A204.1 (cell line): ENCODE measurements at regions not wholly inside any gene's neighbourhood (a gene's known extent, or its start where the extent isn't known, plus 50 kb on each side); places are given as distances from the start of the nearest gene placed in this dataset.
"Not testable (repeated sequence)": the region's sequence is repeated elsewhere in the genome, so short reads cannot be mapped to it uniquely, and the experiment has no call there.

Experiments used
- FAIRE-seq: peaks from 2 replicates; lab custom pipeline; 2012; peaks lifted over from hg19 to GRCh38; lab: Jason Lieb, UNC

DNA sequence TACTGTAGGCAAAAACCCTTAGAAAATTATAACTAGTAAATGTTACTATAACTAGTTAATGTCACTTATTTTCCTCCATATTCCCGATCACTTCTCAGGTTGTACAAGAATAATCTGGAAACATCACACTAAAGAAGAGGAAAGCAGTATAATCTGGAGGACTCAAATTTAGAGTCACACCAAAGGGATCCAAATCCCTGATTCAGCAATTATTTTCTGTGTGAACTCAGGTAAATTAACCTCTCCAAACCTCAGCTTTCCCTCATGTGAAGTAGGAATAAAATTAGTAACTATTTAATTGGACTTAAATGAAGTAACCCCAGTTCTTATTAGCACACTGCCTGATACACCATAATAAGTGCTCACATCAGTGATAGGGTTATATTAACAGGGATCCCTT, 170.1 kb upstream of the NECTIN3 start:
- FAIRE-seq, result no peak

DNA sequence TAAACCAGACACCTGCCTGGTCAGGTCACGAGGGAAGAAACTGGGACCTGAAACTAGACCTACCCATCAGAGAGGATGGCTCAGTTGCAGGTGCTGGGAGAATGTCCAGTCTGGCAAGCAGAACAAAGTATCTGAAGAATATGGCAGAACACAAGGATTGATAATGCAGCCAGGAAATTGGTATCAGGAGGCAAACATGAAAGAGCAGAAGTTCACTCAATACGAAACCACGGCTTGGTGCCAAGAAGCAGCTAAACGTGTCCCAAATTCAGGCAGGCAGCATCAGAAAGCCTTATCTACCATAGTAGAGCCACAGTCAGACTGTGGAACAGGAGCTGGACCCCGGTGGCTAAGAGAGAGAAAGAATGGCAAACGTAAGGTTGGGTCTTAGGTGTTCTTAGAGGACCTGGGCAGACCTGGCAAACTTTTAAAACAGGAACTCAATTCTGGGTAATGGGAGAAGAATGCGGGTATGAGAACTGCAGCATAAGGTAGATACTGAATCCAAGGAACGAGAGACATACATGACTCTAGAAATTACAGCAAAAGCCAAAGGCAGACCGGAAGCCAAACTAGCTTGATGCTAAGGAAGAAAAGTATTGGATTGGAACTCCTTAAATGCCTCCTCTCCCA, 169.0 kb upstream of the NECTIN3 start:
- FAIRE-seq, result no peak

DNA sequence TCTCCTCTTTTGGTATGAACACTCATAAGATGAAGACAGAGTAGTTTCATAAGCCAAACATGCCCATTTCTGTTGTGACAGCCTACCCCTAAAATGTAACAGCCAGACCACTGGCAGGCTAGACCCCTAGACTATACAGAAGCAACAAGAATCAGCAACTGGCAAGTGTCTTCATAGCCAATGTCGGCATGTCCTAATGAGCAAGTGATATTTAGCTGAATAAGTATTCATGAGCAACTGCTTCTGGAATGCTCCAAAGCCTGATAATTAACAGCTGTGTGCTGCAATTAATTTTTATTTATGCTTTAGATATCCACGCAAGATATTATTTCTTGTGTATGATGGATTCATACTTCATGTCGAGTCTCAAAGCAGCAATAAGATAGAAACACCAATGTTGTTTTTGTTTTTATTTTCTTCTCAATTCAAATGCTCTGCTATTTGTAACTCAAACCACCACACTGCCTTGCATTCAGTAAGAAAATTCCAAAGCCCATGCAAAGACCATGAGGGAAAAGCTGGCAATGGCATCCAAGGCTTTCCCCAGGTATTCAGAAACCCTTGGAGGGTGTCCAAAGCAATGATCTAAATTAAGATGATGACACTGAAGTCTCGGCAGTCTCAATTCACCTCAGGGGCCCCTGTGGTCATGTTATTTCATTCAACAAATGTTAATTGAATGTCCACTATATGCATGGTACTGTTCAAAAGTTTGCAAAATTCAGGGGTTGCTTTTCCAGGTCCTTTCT, 167.7 kb upstream of the NECTIN3 start:
- no peak for FAIRE-seq

DNA sequence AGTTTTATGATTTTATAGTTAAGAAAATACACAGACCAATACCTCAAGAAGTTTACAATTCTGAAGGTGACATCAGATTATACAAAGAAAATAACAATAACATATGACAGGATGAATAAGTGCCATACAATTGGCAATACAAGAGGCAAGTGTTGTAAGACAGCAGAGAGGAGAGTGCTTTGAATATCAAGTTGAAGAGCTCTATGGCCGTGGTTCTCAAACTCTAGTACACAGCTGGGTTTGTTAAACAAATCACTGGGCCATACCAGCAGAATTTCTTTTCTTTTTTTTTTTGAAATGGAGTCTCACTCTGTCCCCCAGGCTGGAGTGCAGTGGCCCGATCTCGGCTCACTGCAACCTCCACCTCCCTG, 167.1 kb upstream of the NECTIN3 start:
- no peak for FAIRE-seq

DNA sequence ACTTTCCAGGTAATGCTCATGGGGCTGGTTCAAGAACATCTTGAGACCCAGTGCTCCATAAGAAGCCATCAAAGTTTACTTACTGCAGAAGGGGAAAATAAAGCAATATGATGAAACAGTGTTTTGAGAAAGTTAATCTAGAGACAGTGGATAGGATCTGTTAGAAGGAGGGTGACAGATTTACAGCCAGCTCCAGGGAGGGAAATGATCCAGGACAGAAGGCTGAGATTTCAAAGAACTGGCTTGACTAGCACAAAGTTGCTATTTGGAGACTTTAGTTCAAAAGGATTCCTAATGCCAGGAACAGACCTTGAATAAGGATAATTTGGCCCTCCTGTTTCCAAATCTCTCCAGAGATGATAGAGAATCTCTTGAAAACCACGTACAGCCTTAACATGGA, 166.5 kb upstream of the NECTIN3 start:
- no peak for FAIRE-seq

DNA sequence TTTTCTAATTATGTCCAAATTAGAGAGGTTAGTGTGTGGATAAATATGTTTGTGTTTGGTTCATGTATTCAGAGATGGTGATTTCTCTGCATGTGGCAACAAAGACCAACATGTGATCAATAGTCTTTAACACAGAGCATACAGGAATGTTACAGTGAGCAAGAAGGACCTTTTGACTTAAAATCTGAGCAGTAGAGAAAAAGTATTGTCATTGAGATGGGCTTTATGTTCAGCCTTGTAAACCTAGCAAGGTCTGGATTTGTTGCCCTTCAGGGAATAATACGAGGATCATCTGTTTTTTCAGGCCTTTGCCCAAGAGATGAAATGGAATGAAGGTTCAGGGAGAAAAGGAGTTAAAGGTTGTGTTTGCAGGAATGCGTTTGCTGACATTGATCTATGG, 161.8 kb upstream of the NECTIN3 start:
- no peak for FAIRE-seq

DNA sequence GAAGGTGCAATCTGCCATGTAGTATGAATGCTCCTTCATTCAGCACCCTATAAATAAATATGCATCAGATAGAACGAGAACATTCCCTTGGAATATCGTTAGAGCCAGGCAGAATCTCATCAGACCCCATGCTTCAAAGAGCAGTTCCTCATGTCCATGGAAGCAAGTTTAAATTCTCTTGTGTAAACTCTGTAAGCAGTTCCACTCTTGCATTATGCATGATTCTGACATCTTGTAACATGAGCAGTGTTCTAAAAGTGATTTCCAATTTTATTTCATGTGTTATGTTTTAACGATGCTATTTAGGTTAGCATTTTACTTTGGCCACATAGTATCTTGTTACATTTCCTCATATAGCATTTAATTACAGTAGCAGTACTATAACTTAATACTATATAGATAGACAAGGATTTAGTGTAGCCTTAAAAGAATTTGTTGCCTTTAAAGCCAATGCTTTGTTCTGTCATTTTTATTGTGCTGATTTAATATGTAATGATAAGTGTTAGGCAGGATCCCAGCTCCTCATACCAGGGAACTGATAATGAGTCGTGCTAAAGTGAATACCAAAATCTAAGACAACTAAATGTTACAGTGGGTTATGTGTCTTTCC, 161.2 kb upstream of the NECTIN3 start:
- FAIRE-seq, result no peak

DNA sequence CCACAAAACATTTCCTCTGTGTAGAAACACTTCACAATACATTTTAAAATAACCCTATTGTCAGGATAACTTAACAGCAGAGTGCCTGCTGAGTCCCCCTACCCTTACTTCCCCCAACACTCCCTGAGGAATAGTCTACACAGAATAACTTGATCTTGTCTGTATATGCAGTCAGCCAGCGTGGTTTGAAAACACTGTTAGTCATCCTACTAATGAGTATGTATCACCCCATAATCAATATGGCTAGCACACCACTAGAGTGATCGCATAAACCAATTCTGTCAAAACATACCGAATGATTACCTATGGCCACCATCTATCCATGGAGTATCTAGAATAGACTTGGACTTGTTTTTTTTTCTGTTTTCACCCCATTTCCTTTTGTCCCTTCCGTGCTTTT, 152.7 kb upstream of the NECTIN3 start:
- no peak for FAIRE-seq

DNA sequence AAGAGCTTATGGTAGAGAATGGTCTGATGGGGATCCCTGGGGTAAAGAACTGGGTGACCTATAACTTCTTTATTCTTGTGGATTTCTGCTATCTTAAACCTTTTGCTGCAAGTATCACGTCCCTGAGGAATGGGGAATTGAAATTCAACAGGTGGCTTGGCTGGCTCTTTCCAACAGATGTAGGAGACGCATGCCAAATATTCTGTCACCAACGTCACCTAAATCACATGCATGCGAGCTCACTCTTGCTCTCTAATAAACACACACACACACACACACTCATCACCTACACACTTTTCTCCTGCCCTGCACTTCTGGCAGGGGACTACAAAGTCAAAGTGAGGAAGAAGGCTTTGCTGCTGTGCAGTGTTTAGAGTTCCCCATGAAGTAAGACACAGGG, 145.8 kb upstream of the NECTIN3 start:
- FAIRE-seq, result no peak

DNA sequence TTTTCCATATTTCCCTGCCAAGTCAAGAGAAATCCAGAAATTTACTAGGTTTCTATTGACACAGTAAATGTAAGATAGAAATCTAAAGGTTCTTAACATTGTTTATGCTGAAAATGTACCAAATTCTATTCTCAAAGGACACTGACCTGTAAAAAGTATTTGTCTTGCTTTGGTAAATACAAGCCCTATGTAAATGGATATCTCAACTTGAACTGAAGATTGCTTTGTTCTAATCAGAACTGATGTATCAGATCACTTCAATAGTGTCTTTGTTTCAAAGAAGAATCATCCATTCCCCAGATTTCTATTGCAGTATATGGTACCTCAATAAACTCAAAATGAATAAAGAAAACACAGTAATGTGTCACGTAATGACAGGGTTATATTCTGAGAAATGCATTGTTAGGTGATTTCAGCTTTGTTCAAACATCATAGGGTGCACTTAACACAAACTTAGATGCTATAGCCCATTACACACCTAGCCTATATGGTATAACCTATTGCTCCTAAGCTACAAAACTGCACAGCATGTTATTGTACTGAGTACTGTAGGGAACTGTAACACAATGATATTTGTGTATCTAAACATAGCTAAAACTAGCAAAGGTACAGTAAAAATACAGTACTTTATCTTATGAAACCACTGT, 143.5 kb upstream of the NECTIN3 start:
- no peak for FAIRE-seq

DNA sequence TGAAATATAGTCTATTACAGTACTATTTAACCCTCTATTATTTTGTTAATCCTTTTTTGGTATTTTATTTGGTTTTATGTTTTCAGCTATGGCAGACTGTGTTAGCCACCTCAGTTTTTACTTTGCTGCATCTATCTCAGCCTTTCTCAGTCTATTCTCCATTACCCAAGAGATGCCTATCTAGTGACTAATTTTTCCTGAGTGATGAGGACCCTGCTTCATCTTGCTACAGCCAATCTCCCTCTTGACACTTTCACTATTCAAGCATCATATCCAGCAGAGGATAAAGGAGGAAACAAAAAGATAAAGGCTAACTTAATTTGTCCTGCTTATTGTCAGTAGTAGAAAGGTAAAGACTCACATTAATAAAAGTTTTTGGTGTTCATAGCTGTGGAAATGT, 141.8 kb upstream of the NECTIN3 start:
- no peak for FAIRE-seq

DNA sequence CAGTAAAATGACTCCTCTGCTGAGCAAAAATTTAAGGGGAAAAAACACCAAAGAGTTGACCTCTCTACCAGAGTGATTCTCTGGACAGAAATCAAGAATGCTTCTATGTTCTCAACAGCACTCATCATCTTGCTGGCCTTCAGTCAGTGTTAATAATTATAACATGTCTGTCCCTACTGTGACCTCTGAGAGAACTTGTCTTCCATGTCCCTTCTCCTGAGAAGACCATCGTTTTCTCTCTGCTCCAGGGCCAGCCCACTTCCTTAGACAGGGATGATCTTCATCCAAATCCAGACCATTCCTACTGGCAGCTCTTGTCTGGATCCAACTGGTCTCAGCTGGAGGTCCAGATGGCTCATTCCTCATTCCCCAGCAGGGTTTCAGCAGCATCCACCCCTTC, 139.0 kb upstream of the NECTIN3 start:
- no peak for FAIRE-seq

DNA sequence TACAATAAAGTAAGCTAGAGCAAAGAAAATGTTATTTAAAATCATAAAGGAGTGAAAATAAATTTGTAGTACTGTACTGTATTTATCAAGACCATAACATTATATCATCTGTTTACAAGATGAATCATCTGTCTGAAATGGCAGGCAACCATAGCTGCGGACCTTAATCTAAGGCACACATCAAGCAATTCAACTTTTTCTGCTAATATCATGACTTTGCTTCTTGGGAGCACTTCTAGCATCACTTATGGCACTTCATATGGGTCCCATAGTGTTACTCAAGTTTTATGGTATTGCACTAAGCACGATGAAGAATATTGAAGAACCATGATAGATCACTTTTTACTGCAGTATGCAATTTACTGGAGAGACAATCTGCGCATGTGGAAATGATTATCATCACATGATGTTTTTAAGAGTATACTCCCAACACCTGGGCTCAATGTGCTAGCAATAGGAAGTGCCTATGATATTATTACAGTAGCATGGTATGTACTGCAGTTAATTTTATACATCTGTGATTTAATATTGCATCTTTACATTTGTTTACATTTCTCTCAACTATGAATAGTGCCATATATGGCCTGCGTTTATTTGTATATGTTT, 137.7 kb upstream of the NECTIN3 start:
- FAIRE-seq, result no peak

DNA sequence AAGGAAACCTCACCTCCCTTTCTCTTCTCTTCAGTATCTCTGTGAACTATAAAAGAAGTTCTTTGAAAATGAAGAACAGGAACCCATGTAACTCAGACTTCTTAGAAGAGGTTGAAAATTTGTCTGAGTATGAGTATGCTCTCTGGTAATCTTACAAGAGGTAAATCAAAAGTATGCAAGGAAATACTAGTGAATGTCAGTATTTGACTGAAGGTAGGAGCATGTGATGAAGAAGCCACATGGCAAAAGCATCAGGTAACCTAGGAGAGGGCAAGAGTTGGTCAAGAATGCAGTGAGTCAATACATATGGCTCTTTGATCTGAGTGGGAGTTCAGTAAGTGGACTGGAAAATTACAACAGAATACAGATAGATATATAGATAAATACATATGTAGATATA, 133.0 kb upstream of the NECTIN3 start:
- no peak for FAIRE-seq

DNA sequence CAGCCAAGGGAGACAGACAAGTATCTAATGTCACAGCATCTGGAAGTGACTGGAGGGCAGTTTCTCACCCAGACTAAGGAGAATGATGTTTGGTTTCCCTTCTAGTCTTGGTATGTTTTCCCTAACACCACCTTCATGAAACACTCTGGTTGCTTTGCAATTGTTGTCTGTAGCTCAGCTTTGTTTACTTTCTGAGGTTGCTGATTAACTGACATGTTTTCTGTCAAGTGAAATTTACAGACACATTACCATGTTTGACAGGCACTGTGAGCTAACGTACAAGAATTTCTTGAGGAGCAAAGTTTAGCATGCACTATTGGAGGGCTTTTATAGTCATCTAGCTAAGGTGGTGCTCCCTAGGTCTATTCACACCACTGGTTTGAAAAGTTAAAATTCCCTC, 131.6 kb upstream of the NECTIN3 start:
- no peak for FAIRE-seq

DNA sequence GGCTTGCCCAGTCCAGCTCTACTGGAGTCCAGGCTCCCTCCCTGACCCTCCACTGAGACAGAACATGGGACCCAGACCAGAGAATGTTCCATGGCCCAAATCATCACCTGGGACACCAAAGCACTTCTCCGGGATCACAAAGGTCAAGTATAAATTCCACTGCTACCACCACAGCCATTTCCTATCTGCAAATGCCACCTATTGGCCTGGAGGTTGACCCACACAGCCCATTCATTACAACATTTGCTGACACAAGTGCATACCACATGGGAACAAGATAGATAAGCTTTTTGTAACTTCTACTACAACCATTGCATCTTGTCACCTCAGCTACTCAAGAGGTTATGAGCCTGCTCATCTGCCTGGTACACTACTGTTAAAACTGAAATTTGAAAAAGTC, 126.8 kb upstream of the NECTIN3 start:
- FAIRE-seq, result no peak

DNA sequence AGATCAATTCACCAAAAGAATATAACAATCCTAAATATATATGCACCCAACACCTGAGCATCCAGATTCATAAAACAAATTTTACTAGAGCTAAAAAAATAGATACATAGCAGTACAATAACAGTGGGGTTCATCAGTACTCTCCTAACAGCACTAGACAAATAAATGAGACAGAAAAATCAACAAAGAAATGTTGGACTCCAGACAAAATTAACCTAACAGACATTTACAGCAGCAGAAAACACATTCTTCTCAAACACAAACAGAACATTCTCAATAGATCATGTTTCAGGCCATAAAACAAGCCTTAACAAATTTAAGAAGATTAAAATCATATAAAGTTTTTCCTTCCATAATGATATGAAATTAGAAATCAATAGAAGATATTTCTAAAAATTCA, 124.8 kb upstream of the NECTIN3 start:
- no peak for FAIRE-seq

DNA sequence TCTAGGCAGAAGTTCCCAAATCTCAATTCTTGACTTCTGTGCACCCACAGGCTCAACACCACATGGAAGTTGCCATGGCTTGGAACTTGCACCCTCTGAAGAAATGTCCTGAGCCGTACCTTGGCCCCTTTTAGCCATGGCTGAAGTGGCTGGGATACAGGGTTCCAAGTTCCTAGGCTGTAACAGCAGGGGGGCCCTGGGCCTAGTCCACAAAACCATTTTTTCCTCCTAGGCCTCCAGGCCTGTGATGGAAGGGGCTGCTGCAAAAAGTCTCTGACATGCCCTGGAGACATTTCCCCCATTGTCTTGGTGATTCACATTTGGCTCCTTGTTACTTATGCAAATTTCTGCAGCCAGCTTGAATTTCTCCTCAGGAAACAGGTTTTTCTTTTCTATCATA, 122.4 kb upstream of the NECTIN3 start:
- FAIRE-seq, result not testable (repeated sequence)

DNA sequence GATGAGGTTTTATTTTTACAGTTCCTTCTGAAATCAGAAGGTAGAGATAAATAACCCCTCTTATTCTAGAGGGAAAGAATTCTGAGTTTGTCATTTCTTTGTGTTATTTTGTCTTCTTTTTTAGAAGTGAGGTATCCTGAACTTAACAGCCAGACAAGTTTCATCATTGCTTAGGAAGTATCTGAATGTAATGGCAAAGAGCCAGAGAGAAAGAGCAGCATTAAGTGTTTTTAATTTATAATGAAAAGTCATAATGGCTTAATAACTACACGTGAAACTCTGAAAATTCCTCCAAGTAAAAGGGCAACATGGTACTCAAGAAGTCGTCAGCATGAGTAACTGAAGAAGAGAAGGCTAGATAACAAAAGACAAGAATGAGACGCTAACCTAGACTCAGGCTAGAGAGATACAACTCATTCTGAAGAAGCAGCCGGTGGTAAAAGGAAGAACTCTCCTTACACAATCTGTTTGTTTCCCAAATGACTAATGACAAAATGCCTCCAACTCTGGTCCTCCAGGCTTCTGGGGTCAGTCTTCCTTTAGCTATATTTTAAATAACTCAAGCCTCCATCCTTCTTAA, 116.2 kb upstream of the NECTIN3 start:
- no peak for FAIRE-seq

DNA sequence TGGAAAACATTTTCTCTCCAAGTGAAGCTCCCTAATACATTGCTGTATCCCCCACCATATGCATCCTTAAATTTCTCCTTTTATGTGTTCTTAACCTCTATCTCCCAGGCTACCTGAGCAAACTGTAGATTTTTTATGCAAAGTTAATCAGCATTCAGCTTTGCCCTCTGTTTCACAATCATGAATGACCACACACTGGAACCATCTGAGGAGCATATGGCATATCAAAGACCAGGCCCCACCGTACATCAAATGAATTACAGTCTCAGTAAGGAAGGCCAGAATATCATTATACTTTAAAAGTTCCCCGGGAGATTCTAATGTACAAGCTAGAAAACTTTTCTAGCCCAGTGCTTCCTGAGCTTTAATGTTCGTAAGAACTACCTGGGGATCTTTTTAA, 115.5 kb upstream of the NECTIN3 start:
- no peak for FAIRE-seq

DNA sequence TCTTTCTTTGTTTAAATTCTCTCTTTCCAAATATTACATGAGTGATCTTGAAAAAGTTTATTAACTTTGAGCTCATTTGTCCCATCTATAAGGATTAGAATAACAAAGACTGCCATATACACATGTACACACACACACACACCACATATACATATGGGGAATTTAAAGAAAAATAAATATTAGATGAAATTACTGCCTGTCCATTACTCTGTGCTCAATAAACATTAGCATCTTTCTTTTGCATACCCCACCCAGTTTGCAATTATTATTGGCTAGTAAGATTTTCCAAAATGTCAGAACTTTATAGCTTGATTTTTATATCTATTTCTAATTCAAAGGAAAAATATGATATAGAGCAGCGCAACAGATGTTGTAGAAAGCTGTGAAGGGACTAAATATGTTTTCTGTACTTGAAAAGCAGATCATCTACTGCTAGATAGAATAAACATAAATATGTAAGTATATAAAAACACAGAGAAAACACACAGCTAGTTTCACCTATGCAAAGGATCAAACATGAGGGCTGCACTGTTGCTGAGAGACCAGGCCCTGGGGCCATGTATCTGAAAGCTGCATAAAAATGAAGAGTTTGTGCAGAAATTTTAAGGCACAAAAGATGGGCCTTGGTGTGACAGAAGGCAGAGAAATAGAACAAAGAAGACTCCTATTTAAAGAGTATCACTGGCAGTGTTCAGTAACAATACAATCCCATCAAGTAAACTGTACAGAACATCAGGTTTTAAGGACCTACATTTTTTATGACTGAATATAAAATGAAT, 114.2 kb upstream of the NECTIN3 start:
- no peak for FAIRE-seq
